EH (cell line): ENCODE measurements at regions not wholly inside any gene's neighbourhood (a gene's known extent, or its start where the extent isn't known, plus 50 kb on each side); places are given as distances from the start of the nearest gene placed in this dataset.

Experiments
- DNase-seq: peaks from one replicate; pipeline ENCODE4 v3.0.0-alpha.2; 2015; ENCODE audit warnings: low read depth

- DNase-seq, result no peak
These were observed 191.7 kb upstream of the ALKAL2 start for GRCh38 chr2:479490-480176.

DNA sequence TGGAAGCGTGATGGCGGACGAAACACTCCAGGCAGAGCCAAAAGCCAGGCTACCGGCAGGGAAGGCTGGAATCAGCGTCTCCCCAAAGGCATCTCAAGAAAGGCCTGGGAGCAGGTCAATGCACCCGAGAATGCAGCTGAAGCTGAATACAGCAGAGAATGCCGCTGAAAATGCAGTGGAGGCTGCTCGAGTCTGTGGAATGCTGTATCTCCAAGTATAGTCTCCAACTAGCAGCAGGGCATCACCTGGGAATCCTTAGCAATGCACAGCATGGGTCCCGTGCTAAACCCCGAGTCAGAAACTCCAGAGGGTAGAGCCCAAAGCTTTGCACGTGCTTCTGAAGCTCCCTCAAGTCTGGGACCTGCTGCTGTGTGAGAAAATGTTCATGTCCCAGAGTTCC, 191.1 kb upstream of the ALKAL2 start:
- DNase-seq, result no peak

DNA sequence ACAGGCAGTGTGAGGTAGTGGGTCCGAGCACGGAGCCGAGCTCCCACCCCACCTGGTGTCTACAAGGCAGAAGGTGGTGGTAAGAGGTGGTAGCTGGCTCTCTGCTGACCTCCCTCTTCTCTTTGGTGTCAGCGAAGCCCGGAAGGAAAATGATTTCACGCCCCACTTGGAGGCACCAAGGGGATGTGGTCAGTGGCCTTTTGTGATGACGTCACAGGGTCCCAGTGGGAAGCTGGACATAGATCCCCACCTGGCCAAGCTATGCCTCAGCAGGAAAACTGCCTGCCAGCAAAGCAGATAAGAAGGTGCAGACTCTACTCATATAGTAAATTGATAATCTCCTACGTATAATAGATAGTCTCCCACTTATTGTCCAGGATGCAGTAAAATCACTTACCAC, 183.7 kb upstream of the ALKAL2 start:
- no peak for DNase-seq

DNA sequence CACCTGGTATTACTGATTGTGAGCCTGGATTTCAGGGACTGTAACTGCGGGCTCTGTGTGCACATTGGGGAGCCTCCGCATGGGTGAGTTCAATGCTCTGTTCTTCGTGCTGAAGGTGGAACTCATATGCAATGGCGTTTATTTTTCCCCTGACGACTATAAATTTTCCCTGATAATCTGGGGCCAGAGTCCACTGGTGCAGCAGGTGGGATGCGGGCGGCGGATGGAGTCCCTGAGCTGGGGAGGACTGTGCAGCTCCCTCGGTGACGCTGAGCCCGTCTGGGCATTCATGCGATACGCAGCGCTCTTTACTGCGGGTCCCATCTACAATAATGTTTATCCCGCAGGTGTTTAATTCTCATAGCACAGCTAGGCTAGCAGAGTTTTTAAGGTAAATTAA, 181.6 kb upstream of the ALKAL2 start:
- no peak for DNase-seq

GRCh38 chr2:468648-469336, 180.9 kb upstream of the ALKAL2 start:
- no peak for DNase-seq

DNA sequence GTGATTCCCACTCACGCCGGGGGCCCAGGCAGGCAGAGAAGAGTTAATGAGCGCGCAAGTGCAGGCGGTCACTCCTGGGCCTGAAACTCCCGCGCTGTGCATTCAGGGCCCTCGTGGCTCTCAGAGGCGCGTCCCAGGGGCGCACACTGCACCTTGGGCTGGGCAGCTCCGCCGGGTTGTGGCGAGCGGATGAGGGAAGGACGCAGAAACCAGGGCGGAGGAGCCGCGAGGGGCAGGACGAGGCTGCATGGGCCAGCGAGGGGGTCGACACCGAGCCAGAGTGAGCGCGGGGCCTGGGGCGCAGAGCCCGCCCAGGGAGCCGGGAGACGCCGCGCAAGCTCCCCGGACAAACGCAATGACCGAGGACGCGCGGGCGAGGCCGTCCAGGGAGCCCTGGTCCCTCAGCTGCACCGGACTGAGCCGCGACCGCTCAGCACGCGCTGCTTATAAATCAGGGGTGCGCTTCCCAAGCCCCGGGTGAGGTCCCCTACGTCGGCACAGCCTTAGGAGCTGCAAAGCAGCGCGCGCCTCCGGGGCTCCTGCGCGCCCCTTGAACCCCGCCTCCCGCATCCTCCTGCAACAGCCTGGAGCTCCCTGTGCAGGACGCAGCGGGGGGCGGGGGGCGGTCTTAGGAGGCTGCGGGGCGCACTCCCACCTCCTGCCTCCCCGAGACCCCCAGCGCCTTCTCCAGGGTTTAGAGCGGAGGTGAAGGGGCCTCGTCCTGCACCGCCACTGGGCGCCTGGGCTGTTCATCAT, 180.2 kb upstream of the ALKAL2 start:
- DNase-seq, result no peak

DNA sequence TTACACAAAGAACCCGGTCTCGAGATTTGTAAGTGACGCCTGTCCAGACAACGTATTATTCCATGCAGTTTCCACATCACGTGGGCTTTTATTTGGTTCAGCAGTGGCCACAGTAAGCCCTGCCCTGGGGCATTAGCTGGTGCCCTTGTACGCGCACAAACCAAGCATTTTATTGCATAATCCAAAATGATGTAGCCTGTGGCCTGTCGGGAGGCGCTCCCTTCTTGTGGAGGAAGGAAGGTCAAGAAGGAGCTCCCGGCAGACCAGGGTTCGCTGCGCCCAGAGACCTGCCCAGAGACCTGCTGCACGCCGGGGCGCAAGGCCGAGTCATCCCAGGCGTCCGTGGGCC, 179.6 kb upstream of the ALKAL2 start:
- no peak for DNase-seq

DNA sequence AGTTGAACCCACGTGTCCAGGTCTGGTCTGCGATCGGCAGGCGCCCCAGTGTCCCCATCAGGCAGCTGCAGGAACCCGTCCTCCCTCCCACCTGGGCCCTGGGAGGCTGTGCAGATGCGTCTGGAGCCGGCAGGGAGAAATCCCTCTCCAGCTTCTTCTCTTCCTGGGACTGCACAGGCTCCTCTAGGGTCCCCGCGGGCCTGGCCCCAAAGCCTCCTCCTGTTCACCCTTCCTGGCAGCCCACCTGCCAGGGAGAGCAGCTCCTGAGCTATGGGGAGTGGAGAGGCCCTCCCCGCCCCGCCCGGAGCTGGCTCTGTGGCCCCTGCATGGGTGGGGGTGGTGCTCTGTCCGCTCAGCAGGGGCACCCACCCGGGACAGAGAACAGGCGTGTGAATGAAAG, 179.2 kb upstream of the ALKAL2 start:
- DNase-seq, result no peak

DNA sequence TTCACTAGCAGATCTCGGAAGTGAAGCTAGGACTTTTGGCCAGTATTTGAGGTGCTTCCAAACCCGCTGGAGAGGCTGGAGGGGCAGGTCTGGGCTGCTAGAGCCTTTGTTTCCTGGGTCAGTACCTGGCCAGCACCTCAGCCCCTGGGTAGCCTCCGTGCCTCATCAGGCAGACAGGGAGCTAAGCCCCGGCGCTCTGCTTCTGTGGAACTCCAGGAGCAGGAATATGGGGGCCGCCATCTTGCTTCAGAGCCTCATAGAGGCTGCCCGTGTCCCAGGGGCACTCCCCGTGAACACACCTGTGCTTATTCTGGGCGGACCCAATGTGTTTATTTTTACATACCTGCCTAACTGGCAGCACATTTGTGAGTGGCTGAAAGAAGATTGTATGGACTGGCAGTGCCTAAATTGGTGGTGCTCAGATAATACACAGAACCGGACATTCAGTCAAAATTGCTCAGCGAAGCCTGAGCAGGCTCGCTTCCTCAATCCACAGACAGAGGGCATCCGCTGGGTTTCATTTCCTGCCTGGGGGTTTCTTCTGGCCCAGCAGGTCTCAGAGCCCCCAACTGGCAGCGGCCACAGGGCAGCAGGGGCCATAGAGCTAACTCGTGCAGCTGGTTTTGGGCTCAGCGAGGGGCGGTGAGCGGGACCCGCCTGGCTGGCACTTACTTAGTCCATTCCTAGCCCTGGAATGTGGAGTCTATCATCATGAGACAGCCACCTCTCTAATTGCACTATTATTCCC, 176.8 kb upstream of the ALKAL2 start:
- no peak for DNase-seq

DNA sequence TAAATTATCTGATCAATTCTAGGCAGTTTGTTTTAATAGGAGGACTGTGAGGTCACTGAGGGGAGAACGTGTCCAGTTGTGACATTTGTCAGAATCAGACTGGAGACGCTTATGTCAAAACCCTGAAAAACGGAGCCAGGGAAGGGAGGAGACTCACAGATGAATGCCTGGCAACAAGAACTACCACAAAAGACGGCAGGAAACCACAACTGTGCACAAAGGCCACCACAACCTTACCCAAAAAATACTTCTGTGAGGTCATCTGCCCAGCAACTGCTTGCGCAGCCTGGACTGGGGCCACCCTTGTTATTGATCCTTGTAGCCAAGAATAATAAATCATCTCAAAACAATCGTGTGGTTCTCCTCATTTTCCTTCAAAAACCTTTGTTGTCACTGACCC, 173.0 kb upstream of the ALKAL2 start:
- no peak for DNase-seq

DNA sequence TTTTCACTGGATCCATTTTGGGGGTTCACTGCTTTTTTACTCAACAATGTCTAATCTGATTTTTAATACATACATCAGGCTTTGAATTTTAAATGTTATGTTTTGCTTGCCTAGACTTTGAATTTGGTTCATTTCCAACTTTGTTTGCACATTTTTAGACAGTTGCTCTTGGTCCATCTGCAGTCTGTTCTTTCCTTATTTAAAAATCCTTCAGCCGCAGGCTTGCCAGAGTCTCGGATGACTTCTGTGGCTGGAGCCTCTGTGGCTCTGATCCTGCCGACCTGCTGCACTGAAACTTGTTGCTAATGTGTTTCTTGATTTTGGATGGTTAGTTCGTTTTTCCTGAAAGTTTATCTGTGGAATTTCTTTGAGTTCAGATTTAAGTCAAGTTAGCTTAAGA, 172.0 kb upstream of the ALKAL2 start:
- DNase-seq, result no peak

DNA sequence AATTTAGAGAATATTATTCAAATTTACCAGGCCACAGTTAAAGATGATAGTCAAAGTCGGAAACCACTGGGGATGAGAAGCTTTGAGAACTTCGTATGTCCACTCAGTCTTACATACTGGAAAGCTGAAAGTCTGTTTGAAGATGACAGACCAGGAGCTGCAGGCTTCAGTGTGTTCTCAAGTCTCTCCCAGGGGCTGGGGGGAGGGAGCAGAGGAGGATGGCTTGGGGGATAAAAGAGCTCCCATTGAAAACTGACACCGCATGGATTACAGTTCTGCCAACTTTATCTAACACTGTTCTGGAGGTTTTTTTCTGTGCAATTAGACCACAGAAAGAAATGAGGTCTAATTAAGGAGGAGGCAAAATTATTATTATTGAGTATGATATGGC, 170.5 kb upstream of the ALKAL2 start:
- DNase-seq, result no peak

DNA sequence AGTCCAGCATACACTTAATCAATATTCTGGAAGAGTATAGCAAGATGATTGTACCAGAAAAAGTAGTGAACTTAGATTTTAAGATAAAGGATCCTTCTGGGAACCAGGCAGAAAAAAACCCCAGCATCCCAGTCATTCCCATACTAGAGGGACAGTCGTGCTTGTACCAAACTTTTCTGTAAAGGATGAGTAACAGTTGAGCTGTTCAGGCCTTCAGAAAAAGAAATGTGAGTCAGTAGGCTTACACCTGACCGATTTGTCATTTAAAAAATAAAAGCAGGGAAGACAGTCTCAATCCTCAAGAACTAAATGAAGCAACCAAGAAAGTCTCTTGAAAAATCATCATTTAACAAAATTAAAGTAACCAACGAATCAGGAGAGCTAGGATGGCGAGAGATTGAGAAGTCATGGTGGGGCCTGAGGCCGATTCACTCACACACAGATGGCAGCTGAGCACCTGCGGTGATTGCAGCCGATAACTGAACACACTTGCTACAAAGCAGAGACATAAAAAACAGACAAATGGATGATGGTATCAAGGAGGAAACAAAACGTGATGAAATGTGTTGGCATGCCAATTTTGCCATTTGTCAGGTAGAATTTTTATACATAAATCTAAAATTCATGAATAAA, 170.0 kb upstream of the ALKAL2 start:
- no peak for DNase-seq

GRCh38 chr2:457262-457661, 169.4 kb upstream of the ALKAL2 start:
- no peak for DNase-seq

DNA sequence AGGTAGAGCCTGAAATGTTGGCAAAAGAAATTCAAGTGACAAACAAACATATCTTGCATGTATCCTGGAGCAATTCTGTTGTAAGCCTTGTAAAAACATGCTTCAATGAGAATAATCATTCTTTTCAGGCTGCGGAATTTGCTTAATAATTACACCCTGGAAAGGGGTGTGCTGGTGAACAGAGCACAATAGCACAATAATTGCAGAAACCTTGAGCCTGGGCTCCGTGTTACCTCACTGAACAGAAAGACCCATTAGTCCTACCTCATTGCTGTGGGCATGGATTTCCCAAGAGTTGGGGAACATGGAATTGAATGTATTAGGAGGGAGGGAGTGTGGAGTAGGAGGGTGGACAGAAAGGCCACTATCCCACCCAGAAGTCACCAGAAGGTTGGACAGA, 168.0 kb upstream of the ALKAL2 start:
- no peak for DNase-seq

GRCh38 chr2:455015-455705, 167.3 kb upstream of the ALKAL2 start:
- DNase-seq, result no peak

DNA sequence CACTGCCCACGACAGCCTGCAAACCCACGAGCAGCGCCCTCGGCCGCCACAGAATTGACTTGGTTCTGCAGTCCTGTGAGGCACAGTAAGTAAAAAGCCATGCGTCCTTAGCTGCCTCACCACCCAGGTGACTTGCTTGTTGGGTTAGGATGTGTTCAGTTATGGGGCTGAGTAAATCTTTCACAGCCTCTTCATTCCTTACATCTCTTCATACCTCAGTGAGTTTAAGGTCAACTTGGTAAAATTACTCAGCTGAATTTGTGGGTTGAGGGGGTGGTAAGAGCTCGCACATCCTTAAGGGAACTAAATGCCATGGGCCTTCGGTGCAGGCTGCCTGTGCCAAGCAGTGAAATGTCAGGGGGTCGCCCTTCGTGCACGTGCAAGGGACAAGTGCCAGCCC, 165.2 kb upstream of the ALKAL2 start:
- no peak for DNase-seq

DNA sequence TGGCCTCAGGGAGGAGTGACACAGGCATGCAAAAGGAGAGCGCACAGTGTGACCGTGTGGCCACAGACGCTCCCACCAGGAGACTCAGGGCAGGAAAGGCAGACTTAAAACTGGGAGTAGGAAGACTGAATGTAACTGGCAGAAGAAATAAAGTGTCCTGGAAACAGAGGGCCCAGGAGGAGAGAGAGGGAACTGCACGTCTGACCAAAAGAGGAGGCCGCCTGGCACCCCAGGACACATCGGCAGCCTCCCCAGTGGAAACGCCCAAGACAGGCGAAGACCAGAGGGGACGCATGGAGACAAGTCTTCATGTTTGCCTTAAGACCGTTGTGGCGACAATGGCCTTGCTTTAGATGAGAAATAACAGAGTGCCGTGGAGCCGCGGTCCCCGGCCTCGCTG, 163.6 kb upstream of the ALKAL2 start:
- no peak for DNase-seq

DNA sequence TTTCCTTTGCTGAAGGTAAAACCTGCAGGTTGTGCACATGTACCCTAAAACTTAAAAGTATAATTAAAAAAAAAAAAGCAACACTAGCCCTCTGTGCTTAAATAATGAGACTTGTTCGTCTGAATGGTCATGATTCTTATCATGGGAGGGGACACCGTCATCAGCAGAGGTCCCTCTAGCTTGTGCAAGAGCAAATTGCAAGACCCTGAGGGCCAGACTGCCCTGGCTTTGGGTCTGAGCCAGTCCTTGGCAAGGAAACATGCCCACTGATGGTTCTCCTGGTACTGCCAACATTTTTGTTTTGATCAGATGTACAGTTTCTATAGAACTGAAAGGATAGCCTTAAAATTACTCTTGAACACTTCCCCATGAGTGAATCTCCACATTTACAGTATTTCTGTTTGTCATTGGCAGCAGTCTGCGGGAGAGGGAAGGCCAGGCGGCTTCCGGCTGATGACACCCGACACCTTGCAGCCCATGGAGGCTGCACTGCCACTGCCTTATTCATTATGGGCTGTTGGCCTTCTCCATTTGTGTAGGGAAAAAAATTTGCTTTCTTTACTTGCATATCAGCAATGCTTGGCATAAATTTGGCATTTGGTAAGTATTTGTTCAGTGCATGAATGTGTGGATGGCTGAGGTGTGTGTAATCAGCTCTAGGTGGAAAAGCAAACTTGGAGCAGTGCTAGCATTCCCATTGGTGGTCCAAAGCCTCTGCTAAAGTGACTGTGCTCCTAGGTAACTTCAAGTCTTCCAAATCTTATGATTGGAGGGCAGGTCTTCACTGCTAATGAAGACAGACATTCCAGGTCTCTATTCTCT, 161.6 kb upstream of the ALKAL2 start:
- no peak for DNase-seq

- no peak for DNase-seq
These were observed 160.2 kb upstream of the ALKAL2 start for GRCh38 chr2:447902-448665.
